Body of pancreas (tissue), 4 donors: ENCODE measurements at regions not wholly inside any gene's neighbourhood (a gene's known extent, or its start where the extent isn't known, plus 50 kb on each side); places are given as distances from the start of the nearest gene placed in this dataset.
A peak's percentile ranks its signal among the peaks of the same experiment; 100 is the strongest.

Source experiments
- ATAC-seq: fragments of 150-250 bp; one replicate; pipeline ENCODE4 v1.9.1; 2016
- DNase-seq, 4 donors: peaks; one replicate each; pipeline ENCODE4 v3.0.0-alpha.2; 2019
- H3K27ac ChIP-seq, 4 donors: fragments of 200-600 bp; sonication (generic); 1 replicate in 3 of 4; 2 replicates in 1 of 4; pipeline versions ENCODE4 v1.5.1 to v1.6.1; 2016 to 2019; ENCODE audit warnings: mild to moderate bottlenecking in 1 of 4, mixed read lengths in 1 of 4, moderate library complexity in 1 of 4
- H3K27me3 ChIP-seq, 2 donors: fragments of 200-600 bp; sonication (generic); one replicate each; pipeline ENCODE4 v1.6.0; 2016; ENCODE audit warnings: mild to moderate bottlenecking in 1 of 2
- H3K36me3 ChIP-seq, 2 donors: fragments of 200-600 bp; sonication (generic); replicated peaks in 1 of 2; 2 replicates each; pipeline ENCODE4 v1.5.1; 2016; ENCODE audit warnings: low read depth in 2 of 2; ENCODE audit not compliant: insufficient read depth in 1 of 2
- H3K4me1 ChIP-seq: fragments of 200-600 bp; sonication (generic); one replicate; pipeline ENCODE4 v1.6.0; 2016
- H3K4me3 ChIP-seq, 2 donors: fragments of 200-600 bp; sonication (generic); 1 replicate in 1 of 2; 2 replicates in 1 of 2; pipeline ENCODE4 v1.5.1; 2016 to 2019
- H3K9me3 ChIP-seq, 3 donors: fragments of 200-600 bp; sonication (generic); 1 replicate in 2 of 3; 2 replicates in 1 of 3; pipeline ENCODE4 v1.5.1; 2016
- CTCF ChIP-seq, 7 experiments: fragments of 450-650 bp in 4 of 7; fragments of 200-600 bp in 3 of 7; sonication (generic) in 3 of 7; IDR thresholded peaks; one replicate each; pipeline ENCODE4 v1.5.1; 2016 to 2019; ENCODE audit warnings: antibody characterized with exemption in 7 of 7
- POLR2A ChIP-seq, 3 donors: fragments of 450-650 bp; IDR thresholded peaks; one replicate each; pipeline ENCODE4 v1.6.1; 2016; ENCODE audit warnings: antibody characterized with exemption in 3 of 3, mild to moderate bottlenecking in 2 of 3
- WGBS, 2 donors: methylation state at CpG; one replicate each; pipeline ENCODE4 v1.1.5; 2017; 5-methylcytosine and 5-hydroxymethylcytosine counted together
- intact Hi-C: fragments of 100-400 bp; cut with DNase I; formaldehyde crosslinking; loops from one replicate; pipeline ENCODE4 v1.15.1; 2023

DNA sequence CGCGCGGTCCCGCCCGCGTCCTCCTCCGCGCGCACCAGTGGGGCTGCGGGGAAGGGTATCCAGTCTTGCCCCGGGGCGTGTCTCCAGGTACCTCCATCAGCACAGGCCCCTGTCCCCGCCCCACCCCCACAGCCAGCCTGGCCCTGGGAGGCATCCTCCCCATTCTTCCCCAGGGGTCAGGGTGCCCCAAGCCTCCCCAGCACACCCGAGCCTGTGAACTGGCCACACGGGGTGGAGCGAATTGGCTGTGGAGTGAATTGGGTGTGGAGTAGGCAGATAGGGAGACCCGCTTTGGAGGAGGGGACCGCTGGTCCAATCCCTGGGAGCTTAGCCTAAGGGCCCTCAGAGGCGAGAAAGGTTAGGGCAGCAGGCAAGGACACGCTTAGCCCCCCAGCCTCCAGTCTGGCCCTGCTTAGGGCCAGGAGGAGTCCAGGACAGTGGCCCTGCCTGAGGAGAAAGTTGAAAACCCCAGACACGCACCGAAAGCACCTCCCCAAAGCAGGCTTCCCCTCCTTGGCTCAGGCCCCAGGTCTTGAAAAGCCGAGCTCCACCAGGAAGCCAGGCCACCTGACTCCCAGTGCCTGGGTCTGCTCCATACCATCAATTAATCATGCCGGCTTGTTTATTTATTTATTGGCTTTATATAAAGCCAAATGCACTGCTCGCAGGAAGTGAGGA lies 107.7 kb upstream of the SLC6A11 start:
- no peak for TF ChIP-seq CTCF (IDR thresholded peaks at IDR 0.05)
- no peak for TF ChIP-seq POLR2A (IDR thresholded peaks at IDR 0.05)
- ATAC-seq (no peak), DNase-seq (peak in 1 of 4 donors; percentile 10)
- Histone ChIP-seq H3K4me1 (peaks cover 6% of the 10 kb centered on the region), H3K9me3 (no peaks in the 10 kb centered on the region), H3K27ac (no peak overlapping the region), H3K4me3 (no peak overlapping the region), H3K36me3 (no peaks in the 10 kb centered on the region), H3K27me3 (peaks cover 0 to 19% of the 10 kb centered on the region in 2 donors)
- intact Hi-C loops: no loop called here
- WGBS, 2 donors: 24 to 26% methylated on average over 6 to 16 of the region's 25 CpGs

DNA sequence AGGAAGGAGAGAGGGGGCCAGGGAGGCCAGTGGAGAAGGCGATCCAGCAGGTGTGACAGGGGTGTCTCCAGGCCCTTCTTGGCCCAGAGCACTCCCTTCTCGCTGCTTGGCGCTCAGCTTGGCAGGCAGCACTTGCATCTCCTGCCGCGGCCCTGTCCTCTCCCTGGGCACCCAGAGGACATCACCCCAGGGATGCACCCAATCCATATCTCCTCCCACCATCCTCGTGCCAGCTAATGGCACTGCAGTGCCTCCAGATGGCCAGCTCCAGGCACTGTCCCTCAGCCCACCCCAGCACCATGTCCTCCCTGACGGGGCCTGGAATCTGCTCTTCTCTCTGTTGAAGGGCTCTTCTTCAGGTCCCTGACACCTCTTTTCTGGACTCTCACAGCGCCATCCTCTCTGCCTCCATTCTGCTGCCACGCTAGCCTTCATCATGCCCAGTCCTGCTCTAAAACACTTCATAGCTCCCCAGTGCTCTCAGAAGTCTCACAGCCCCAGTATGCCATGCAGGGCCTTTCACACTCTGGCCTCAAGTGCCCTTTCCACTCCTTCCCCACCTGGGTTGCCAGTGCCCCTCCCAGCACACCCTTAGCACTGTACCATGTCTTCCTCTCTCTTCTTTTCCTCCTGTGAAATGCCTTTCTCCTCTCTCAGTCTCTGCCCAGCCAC lies 106.8 kb upstream of the SLC6A11 start:
- no peak for DNase-seq
- intact Hi-C loops: no loop called here
- Histone ChIP-seq H3K9me3 (no peaks in the 10 kb centered on the region), H3K27me3 (peaks cover 0 to 19% of the 10 kb centered on the region in 2 donors), H3K4me1 (peaks cover 6% of the 10 kb centered on the region), H3K27ac (no peak overlapping the region), H3K4me3 (no peak overlapping the region), H3K36me3 (no peaks in the 10 kb centered on the region)
- TF ChIP-seq CTCF (IDR thresholded peaks at IDR 0.05): no peak
- no peak for TF ChIP-seq POLR2A (IDR thresholded peaks at IDR 0.05)
- no peak for ATAC-seq
- 77% methylated on average over 7 to 9 of the region's 9 CpGs for WGBS, 2 donors

GRCh38 chr3:10712121-10712520 lies 103.9 kb upstream of the SLC6A11 start:
- ATAC-seq: no peak
- peaks cover 6% of the 10 kb centered on the region for H3K4me1 ChIP-seq
- WGBS, 2 donors: 49 to 54% methylated on average over 6 of the region's 6 CpGs
- H3K27me3 ChIP-seq: peaks cover 0 to 4% of the 10 kb centered on the region in 2 donors
- no peaks in the 10 kb centered on the region for H3K9me3 ChIP-seq
- H3K36me3 ChIP-seq: no peaks in the 10 kb centered on the region
- intact Hi-C loops: no loop called here
- DNase-seq: no peak
- TF ChIP-seq CTCF (IDR thresholded peaks at IDR 0.05) (no peak), POLR2A (IDR thresholded peaks at IDR 0.05) (no peak)
- no peak overlapping the region for H3K27ac ChIP-seq
- no peak overlapping the region for H3K4me3 ChIP-seq

GRCh38 chr3:10713656-10714055 lies 102.4 kb upstream of the SLC6A11 start:
- ATAC-seq (no peak), DNase-seq (no peak)
- intact Hi-C loops: no loop called here
- H3K9me3 ChIP-seq: no peaks in the 10 kb centered on the region
- H3K4me3 ChIP-seq: no peak overlapping the region
- 34 to 36% methylated on average over 5 to 6 of the region's 6 CpGs for WGBS, 2 donors
- no peak overlapping the region for H3K27ac ChIP-seq
- no peak for TF ChIP-seq CTCF (IDR thresholded peaks at IDR 0.05)
- TF ChIP-seq POLR2A (IDR thresholded peaks at IDR 0.05): no peak
- no peaks in the 10 kb centered on the region for H3K27me3 ChIP-seq
- no peaks in the 10 kb centered on the region for H3K36me3 ChIP-seq
- no peaks in the 10 kb centered on the region for H3K4me1 ChIP-seq

DNA sequence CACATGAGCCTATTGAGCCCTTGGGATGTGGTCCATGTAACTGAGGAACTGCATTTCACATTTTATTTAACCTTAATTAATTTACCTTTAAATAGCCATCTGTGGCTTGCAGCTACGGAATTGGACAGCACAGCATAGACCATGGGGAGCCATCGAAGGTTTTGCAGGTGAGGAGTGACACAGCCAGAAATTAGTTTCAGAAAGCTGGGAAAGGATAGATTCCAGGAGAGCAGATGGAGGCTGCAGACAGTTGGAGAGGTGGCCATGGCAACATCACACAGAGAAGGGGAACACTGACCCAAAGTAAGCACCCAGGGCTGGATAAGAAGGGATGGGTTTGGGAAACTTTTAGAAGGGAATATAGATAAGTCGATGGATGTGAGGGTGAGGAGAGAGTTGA lies 100.1 kb upstream of the SLC6A11 start:
- Histone ChIP-seq H3K27me3 (no peaks in the 10 kb centered on the region), H3K4me3 (no peak overlapping the region), H3K4me1 (no peaks in the 10 kb centered on the region), H3K36me3 (no peaks in the 10 kb centered on the region), H3K9me3 (no peaks in the 10 kb centered on the region), H3K27ac (no peak overlapping the region)
- 79% methylated on average over 3 of the region's 3 CpGs for WGBS, 2 donors
- ATAC-seq: no peak
- DNase-seq: no peak
- intact Hi-C loops: no loop called here
- TF ChIP-seq POLR2A (IDR thresholded peaks at IDR 0.05) (no peak), CTCF (IDR thresholded peaks at IDR 0.05) (no peak)
